Renal cortex interstitium (tissue), 11 donors: ENCODE measurements at regions not wholly inside any gene's neighbourhood (a gene's known extent, or its start where the extent isn't known, plus 50 kb on each side); places are given as distances from the start of the nearest gene placed in this dataset.

Source experiments
- DNase-seq, 11 donors: peaks; one replicate each; pipeline ENCODE4 v3.0.0-alpha.2; 2013; ENCODE audit warnings: low read depth in 9 of 11, low spot score in 4 of 11; ENCODE audit errors: extremely low read depth in 1 of 11

DNA sequence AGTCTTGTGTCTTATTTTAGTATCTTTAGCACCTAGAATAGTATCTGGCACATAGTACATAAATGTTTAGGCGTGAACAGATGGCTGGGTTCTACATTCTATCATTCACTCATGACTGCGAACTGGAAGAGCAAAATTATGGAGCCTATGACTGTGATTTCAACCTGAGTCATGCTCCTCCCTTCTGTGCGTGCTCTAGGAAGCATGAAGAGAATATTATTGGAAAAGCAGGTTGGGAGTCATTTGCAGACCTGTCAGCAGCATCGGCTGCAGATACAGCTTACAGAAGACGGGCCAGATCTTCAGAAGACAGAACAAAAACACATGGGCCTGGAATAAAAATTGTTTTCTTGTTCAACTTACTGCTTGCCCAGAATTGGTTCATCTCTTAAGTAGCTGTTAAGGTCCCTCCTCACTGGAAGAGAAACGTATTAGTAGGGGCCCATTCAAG lies 344.0 kb upstream of the USP24 start:
- no peak for DNase-seq

DNA sequence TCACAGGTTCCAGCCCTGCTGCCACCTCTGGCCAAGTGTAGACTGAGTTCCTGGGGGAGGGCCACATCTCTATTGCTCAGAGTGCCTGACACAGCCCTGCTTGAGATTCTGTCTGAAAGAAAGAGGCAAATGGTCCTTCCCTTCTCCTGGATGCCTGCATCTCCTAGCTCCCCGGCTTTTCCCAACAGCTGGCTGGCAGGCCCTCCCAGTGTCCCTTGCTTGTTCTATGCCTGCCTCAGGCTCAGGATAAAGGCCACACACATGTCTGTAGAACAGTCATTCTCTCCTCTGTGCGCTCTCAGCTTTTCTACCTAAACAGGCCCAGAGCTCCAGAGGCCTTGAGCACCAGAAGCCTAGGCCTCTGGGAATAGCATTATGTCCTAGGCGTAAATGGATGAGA lies 343.4 kb upstream of the USP24 start:
- DNase-seq, result no peak

GRCh38 chr1:55555956-55556725 lies 341.0 kb upstream of the USP24 start:
- DNase-seq, result no peak

DNA sequence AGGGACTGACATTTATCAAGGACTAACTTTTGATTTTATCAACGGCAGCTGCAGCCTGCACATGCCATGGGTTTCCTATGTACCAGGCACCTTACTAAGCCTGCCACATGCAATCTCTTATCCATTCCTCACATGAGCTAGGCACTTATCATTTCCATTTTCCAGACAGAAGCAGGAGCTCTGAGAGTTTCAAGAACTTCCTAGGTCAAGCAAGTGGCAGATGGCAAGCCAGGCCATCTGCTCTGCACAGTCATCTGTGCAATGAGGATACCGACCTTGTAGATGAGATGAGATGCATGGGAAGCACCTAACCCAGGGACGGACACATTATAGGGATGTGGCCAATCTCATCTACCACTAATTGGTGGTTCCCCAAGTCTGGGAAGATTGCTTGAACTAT lies 339.4 kb upstream of the USP24 start:
- DNase-seq, result no peak

DNA sequence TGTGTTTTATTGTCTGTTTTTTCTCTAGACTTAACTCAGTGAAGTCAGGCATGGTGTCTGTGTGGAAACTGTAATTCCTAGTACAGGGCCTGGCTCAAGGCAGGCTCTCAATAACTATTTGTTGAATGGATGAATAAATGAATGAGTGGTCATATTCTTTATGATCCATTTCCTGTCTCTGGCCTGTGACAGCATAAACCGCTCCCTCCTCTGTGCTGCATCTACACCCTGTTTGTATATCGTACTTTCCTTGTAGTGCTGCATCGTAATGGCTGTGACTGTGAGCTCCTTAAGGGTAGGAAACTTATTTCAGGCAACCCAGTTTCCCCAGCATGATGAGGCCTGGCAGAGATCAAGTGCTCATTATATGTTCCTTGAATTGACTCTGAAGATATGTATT lies 337.5 kb upstream of the USP24 start:
- no peak for DNase-seq

DNA sequence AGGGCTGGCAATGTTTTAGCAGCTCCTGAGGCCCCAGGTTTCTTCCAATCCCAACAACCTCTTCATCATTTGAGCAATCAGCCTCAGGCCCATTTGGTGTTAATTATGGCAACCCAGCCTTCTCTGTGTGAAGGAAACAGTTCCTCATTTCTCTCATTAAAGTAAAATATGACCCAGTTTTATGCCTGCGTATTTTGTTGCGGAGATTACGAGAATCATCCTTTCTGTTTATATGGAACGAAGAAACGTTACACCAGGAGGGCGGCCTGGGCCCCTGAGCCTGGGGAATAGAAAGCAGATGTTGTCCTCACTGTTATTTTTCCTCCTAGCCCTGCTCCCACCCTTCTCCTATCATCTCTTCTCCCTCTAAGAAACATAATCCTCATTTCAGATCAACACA lies 332.2 kb upstream of the USP24 start:
- DNase-seq, result no peak

DNA sequence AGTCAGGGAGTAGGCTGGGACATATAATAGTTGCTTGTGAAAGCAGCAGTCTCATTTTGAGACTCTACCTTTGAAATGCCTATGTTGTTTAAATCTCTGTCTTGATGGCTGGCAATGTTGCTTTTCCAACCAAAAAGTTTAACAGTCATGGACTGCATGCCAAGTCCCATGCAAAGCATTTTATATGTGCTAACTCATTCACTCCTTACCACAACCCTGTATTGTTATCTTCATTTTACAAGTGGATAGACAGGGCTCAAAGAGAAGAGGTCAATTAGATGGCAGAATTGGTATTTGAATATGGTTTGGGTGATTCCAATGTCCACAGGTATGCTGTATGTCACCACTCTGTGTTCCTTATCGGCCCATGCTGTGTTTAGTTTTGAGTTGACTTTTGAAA lies 331.4 kb upstream of the USP24 start:
- no peak for DNase-seq

- no peak for DNase-seq
Observed at GRCh38 chr1:55544826-55545225, 329.7 kb upstream of the USP24 start.

GRCh38 chr1:55542901-55543504 lies 327.8 kb upstream of the USP24 start:
- DNase-seq, result no peak

GRCh38 chr1:55541296-55541695 lies 326.1 kb upstream of the USP24 start:
- DNase-seq, result no peak

DNA sequence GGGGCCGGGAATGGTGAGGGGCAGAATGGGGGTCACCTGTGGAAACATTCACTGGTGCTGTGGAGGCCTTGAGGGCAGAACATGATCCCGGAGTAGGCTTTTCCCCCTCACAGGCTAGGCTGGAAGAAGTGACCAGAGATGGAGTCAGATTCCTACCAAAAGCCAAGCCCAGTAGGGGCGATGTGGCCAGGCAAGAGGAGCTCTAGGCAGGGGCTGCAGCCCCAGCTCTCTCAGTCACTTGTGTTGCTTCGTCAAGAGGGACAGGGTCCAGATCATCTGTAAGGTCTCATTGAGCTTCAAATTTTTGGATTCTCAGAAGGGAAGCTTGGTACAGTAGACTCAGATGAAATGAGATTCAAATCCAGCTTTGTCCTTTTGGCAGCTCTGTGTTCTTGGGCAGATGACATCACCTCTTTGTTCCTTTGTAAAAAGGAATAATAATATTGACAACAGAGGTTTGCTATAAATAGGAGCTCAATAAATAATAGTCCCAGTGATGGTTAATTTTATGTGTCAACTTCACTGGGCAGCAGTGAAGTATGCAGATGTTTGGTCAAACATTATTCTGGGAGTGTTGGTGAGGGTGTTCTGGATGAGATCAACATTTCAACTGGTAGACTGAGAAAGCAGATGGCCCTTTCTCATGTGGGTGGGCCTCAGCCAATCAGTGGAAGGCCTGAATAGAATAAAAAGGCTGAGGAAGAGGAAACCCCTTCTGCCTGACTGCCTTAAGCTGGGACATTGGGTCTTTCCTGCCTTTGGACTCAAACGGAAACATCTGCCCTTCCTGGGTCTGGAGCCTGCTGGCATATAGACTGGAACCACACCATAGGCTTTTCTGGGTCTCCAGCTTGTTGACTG lies 324.7 kb upstream of the USP24 start:
- no peak for DNase-seq

DNA sequence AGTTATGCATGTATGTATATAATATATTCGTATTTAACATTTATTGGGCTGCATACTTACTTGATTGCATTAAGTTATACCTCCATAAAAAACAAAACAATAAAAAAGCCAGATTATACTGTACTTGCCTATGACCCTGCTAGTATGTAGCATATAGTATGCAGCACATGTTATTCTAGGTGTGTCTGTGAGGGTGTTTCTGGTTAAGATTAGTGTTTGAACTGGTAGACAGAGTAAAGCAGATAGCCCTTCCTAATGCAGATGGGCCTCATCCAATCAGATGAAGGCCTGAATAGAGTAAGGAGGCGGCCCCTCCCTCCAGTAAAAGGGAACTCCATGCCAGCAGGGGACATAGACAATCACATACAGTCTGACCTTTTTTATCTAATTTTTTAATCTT lies 323.3 kb upstream of the USP24 start:
- DNase-seq, result no peak

- DNase-seq, result no peak
Observed at GRCh38 chr1:55536545-55536865, 321.3 kb upstream of the USP24 start.

DNA sequence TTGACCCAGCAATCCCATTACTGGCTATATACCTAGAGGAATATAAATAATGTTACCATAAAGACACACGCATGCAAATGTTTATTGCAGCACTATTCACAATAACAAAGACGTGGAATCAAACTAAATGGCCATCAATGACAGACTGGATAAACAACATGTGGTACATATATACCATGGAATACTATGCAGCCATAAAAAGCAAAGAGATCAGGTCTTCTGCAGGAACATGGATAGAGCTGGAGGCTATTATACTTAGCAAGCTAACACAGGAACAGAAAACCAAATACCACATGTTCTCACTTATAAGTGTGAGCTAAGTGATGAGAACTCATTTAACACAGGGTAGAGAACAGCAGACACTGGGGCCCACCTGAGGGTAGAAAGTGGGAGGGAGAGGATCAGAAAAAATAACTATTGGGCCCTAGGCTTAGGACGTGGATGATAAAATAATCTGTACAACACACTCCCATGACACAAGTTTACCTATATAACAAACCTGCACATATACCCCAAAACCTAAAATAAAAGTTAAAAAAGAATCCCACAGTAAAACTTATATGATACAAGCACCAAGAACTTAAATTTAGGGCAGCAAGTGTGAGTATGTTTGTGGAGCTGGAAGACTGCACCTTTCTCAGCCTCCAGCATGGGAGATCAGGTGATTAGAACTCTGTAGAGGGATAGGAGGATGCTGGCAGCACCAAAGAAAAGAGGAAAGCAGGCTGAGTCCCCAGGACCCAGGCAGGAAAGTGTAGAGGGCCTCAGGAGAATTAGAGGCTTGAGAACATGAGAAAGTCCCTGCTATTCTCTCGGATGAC lies 320.8 kb upstream of the USP24 start:
- no peak for DNase-seq

DNA sequence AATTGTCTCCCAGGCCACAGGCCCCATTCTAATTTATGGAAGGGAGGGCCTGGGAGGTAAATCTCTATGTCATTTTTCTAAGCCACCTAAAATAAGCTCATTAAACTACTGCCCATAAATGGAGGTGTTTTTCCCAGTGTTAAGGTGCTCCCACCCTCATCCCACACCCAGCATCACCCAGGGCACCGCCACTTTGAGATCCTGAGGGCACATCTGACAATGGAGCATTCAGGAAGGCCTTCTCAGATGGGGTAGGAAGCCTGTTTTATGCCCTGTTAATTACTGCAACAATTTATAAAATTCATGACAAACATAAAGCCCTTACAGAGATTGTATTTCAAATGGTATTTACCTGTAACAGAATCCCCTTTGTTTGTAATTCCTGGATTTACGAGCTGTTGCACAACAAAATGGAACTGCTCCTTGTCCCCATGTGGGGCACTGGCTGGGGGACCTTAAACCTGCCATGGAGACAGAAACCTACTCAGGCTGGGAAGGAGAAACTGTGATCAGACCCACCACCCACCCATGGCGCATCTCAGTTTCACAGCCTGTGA lies 319.5 kb upstream of the USP24 start:
- peak in 9 of 11 donors; percentile 13 to 74 (median 38) for DNase-seq

DNA sequence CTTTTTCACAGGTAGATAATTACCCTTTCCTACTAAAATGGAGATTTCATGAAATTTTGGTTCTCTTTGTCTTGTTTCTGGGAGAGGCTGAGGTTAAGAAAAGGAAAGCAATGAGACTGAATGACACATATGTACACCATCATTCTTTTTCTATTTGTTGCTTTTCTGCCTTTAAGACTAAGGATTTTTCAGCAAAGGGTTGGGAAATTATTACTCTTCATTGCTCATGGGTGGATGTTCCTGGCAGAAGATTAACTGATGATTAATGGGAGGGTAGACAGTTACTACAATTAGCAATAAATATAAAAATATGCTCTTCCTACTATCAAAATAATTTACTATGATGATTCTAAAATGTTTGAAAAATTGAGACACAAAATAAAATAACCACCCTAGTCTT lies 316.5 kb upstream of the USP24 start:
- DNase-seq, result no peak

DNA sequence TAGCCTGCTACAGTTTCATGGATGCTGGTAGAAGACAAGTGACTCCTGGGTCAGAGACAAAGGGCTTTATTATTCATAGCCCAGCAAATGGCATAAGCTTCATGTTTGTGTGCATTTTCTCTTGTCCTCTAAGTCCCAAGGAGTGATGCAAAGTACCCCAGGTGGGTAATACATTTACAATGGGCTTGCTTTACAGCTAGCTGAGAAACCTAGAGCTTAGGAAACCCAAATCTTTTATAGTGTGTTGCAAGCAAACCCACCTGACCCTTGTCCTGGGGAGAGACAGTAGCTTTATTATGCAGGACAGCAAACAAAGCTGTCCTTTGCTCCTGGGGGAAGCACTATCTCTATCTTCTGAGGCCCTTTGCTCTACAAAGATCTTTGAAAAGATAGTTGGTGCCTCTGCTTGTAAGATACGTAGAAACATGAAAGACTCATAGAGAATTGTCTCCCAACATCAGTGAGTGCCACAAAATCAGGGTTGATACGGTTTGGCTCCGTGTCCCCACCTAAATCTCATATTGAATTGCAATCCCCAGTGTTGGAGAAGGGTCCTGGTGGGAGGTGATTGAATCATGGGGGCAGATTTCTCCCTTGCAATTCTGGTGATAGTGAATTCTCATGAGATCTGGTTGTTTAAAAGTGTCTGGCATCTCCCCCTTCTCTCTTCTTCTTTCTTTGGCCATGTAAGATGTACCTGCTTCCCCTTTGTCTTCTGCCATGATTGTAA lies 315.8 kb upstream of the USP24 start:
- no peak for DNase-seq

- DNase-seq, result peak in 4 of 11 donors; percentile 24 to 49 (median 40)
Observed at GRCh38 chr1:55529017-55529416, 313.9 kb upstream of the USP24 start.
